NCI-H524 treated with DMSO at 0.1 percent for 48 hours (cell line): ENCODE measurements at regions not wholly inside any gene's neighbourhood (a gene's known extent, or its start where the extent isn't known, plus 50 kb on each side); places are given as distances from the start of the nearest gene placed in this dataset.
A peak's percentile ranks its signal among the peaks of the same experiment; 100 is the strongest.

ENCODE experiments used
- DNase-seq: peaks from one replicate; lab custom pipeline; 2025; lab: John Stamatoyannopoulos, UW

DNA sequence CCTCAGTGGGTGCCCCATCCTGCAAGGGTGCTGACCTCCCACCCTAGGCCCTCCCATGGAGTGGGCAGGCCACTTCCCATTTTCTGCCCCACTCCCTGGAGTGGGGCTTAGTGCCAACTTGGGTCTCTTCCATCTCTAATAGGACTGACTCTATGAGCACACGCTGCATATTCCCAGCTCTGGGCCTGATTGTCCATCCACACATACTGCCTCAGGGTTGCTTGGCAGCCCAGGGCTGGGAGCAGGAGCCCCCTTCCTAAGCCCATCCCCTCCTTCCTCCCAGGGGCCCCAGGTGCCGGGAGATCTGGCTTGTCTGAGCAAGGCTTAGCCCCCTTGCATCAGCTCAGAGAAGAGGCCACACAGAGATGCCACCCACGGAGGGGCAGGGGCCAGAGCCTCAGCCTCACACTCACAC, 55.1 kb downstream of the PJA1 start:
- no peak for DNase-seq

DNA sequence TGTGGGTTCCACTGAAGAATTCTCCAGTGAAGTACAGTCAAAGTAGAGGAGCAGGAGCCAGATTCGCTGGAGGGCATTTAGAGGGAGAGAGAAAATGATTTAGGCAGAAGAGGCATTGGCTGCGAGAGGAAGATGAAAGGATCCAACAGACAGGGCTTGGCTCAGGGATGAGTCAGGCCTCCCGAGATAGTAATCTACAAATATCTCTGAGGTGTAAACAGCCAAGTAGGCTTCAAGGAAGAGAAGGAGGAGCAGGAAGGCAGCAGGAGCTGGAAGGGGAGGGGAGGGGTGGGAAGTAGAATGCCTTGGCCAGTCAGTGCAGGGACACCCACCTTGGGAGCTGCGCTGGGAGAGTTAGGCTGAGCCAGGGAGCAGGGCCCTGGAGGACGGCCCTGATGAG, 55.5 kb downstream of the PJA1 start:
- DNase-seq: no peak

DNA sequence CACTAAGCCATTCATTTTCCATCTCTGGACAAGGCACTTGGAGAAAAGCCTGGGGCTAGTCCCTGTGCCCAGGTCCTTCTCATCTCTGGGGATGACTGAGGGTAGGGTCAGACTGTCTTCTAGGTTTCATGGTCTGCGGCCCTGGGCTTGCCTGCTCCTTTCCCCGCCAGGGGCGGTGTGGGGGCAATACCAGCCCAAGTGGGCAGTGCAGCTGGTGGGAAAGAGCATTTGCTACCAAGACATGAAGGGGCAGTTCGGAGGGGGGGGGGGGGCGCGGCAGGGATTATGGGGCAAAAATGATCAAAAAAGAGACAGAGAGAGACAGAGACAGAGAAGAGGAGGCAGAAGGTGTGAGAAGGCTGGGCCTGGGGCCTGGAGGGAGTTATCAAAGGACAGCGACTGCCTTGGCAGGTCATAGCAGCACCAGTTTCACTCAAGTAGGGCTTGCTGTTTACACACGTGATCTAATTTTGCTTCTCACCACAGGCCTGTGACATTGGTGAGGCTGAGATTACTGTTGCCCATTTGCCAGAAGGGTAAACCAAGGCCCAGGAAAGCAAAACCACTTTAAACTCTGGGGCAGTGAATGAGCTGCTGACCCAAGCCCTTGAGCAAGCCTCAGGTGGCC, 56.1 kb downstream of the PJA1 start:
- no peak for DNase-seq

DNA sequence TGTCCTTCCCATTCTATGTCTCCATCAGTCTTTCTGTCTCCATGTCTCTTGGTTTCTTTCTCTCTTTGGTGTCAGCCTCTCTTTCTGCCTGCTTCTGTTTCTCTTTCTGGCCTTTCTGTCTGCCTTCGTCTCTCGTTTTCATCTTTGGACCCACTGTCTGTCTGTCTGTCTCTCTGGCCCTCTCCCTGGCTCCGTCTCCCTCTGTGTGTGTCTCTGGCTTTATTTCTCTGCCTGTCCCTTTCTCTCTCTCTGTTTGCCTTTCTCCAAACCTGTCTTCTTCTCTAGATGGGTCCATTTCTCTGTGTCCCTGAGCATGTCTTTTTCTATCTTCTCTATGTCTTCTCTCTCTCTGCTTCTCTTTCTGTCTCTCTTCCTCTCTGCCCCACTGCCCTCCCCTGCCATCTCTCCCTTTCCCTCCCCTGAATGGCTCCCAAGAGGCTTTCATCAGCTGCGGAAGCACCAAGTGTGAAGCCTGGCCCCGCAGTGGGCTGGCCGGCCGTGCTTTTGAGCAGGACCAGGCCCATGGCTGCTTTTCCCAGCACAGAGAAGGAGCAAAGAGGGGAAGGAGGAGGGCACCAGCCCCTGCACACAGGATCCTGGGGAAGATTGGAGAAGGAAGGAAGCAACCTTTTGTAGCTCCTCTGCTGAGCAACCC, 57.4 kb downstream of the PJA1 start:
- no peak for DNase-seq

DNA sequence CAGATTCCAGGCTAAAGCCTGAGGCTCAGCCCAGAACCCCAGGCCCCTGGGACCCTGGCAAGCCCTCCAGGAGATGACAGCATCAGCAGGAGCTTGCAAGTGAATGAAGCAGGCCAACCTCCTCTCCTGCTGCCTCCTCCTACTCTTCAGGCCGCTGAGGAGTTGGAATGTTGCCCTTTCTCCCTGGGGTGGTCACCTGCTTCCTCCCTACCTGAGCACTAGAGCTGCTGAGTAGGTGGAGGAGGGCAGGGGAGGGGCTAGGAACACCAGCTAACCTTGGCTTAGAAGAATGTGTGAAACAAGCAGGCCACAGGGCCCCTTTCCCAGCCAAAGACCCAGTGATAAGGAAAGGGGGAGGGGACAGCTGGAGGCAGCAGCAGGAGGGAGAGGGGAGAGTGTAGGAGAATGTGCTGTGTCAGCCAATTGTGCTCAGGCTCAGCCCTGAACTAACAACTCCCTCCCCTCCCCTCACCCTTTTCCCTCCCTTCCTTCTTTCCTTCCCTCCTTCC, 58.0 kb downstream of the PJA1 start:
- DNase-seq: no peak

DNA sequence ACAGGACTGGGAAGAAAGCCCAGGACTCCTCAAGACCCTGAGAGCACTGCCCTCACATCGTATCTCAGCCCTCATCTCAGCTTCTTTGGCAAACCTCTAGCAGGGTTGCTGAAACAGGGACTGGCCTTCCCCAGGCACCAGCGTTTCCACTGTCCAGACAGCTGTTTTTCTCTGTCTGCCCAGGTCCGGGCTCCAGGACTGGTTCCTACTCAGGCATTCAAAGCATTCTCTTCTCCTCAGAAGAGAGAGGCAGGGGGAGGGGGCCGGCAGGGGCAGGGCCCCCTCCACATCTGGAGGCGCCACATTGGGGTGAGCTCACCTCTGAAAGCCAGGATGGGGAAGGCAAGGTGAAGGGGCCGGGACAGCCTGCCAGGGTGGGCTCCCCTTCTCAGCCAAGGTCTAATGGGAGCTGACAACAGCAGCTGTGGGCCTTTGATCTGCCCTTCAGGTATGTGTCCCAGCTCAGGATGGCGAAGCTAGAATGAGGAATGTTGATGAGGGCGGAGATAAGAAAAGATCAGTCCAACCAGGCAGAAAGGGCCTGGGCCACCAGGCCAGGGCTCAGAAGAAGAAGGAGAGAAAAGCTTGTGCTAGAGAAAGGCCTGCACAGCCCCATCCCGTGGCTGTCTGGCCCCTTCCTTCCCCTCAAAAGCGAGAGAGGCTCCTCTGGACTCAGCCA, 60.4 kb downstream of the PJA1 start:
- DNase-seq: no peak

DNA sequence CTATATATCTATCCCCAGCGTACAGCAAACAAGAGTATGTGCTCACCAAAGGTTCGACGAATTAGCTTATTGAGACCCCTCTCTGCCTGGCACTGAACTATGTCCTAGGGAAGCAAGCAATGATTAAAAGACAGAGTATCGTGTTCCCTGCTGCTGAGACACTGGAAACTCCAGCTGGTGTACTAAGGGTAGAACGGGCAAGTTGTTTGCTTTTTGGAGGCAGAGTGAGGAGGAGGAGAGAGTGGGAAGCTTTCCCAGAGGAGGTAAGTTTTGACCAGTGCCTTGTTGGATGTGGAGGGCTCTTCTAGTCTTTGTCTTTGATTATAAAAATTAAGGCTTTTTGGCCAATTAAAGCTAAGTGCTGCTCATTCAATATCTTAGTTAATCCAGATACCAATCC, 61.7 kb downstream of the PJA1 start:
- DNase-seq: no peak

DNA sequence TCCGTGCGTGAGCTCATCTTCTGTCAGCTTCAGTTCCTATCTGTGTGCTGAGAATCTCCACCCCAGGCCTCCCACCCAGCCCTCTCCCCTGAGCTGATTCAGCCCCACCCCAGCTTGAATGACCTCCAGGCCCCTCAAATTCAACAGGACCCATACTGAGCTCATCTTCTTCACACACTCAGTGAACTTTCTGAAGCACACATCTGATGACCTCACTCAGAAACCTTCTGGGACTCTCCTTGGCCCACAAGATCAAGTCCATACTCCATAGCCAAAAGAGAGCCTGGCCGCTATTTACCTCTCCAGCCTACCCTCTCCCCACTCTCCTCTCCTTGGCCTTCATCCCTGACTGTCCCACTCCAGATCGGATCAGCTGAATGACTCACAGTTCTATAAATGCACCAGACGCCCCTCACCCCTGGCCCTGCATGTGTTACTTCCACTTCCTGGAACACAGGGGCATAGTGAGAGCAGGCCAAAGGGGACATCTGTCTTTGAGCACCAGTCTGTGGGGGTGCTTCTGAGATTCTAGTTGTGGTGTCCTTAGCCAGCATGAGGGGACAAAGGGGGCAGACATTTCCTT, 62.5 kb downstream of the PJA1 start:
- no peak for DNase-seq

DNA sequence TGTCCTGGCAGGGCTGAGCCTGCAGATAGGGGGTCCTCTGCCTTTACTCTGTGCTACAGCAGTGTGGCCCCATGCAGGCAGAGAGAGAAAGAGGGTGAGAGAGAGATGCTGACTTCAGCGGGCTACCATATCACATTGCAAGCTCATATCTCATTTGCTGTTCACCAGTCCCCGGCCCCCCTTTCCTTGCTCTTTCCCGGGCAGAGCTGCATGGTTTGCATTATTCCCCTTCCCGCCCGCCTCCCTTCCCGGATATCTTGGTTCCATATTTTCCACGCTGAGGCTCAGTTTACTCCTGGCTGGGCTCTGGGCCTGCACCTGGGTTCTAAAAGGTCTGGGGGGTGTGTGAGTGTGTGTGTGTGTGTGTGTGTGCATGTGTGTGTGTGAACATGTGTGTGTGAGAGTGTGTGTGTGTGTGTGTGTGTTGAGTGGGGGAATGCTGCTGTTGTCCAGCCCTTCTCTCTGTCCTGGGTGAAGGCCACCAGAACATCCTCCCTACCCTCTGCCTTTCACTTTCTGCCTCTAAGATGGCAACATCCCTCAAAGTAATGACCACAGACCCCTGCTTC, 63.5 kb downstream of the PJA1 start:
- no peak for DNase-seq

DNA sequence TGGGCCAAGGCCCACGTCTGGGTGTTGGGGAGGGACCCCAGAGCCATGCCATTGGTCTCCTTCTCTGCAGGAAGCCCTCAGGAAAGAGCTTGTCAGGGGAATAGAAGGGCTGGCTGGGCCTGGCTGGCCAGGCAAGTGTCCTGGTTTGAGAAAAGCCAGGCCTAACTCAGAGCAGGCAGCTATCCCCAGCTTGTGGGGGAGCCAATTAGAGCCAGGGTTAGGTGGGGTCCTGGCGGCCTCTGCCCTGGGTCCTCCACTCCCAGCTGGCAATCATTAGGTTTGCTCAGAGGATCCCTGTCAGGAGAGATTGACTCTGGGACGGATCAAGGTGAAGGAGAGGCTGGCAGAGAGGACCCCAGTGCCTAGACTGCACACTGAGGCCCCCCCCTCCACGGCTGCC, 64.8 kb downstream of the PJA1 start:
- DNase-seq: no peak

DNA sequence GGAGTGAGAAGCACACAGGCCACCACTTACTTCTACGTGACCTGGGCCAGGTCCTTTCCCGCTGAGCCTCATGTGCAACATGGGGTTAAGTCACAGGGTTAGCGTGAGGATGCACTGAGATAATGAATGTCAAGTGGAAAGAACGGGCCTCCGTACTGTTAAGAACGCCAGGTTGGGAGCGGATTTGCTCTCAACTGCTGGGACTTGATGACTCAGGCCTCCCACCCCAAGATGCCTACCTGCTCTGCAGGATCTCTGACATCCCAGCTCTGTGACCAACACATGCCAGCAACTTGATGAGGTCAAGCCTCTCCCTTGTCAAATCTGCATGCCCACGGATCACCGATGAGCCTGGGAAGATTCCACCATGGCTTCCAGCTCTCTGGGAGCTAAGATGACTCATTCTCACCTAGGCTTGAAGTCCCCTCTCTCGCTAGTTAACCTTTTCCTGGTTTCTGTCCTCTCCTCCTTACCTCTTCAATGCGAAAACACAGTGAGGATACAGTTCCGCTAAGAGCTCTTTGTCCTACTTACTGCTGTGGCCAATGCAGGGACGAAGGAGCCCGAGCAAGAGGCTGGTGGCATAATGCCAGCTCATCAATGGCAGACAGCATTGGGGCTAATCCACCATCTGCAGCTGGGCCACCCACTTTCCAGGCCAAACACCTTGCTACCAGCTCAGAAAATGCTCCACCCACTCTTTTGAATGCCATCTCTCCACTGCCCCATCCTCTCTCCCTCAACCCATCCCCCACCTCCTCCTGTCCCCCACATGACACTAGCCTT, 67.6 kb downstream of the PJA1 start:
- peak; percentile 47 for DNase-seq

DNA sequence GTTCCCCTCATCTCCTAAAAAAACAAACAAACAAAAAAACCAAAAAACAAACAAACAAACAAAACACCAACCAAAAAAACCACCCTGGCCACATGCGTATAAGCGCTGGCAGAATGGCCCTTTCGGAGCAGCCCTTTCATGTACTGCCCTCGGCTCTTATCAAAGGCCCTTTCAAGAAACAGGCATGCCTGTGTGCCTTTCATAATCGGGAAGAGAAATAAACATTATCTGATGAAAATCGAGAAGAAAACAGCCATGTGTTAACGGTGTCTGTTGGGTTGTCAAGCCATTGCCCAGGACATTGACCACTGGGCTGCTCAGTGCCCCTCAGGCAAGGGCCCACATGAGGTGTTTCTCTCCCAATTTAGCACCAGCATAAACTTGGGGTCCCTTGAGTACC, 68.3 kb downstream of the PJA1 start:
- no peak for DNase-seq

DNA sequence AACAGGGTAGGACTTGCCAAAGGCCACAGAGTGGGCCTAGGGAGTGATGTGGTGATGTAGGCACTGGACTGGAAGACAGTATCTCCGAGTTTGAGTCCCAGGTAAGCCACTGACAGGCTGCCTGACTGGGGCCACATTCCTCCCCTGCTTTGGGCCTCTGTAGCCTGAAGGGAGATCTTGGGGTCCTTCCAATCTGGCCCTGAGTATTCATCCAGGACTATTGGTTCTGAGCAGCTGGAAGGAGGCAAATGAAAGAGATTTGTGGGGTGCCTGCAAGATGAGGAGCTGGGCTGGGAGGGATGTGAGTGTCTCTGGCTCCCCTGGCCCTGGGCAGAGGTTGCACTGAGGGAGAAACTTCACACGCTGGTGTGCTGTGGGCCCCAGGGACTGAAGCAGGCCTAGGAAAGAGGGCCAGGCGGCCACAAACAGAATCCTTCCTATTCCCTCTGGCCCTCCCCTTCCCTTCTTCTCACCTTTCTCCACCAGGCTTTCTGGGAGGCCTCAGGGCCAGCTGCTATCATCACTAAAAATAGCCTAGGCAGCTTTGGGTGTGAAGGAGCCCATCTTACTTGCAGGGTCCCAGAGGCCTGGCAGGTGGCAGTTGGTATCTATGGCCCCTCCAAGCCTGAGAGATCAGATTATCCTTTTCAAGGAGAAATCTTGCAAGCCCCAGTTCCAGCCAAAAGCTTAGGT, 70.1 kb downstream of the PJA1 start:
- peak; percentile 80 for DNase-seq

DNA sequence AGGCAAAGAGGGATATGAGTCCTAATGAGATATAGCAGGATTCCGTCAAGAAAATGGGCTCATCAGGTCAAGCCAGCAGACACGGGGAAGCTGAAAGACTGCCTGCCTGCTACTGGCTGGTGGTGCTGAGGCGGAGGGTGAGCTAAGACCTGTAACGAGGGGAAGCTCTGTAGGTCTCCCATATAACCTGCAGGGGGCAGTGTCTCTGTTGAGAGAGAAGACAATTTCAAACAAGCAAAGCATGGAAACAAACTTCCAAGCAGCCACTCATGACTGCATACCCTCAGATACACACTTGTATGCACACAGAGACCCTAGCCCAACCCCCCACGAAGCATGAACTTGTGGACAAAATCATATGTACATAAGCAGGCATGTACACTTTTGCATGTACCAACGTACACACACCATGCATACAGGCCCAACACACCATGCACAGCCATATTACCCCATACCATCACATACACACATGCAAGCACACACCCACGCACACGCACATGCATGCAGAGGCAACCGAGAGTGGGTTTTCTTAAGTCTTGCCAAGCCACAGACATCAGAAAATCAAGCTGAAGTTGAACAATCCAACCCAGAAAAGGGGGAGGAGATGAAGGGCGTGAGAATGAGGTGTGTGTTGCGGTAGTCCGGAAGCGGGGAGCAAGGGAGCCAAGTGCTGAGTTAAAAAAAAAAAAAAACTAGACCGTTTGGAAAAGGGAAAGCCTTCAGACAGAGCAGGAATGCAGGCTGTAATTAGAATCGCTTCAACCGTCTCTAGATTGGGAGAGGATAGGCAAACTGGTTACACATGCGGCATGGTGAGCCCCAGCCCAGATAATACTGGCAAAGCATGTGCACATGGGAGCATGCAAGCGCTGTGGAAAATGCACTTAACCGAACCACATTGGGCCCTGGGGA, 71.0 kb downstream of the PJA1 start:
- no peak for DNase-seq

DNA sequence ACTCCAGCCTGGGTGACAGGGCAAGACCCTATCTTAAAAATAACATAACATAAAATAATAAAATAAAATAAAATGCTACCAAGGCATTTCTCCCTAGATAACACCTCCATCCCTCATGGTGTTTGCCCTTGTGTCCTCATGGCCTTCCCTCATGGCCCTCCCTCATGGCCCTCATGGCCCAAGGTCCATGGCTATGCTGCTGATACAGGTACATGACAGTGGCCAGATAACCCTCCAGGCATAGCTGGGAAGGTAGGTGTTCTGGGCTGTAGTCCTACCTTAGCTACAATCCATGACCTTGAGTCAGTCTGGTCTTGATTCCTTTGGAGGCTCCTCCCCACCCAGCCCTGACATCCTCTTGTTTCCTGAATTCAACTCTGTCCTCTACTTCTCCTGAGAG, 75.2 kb downstream of the PJA1 start:
- DNase-seq: no peak

DNA sequence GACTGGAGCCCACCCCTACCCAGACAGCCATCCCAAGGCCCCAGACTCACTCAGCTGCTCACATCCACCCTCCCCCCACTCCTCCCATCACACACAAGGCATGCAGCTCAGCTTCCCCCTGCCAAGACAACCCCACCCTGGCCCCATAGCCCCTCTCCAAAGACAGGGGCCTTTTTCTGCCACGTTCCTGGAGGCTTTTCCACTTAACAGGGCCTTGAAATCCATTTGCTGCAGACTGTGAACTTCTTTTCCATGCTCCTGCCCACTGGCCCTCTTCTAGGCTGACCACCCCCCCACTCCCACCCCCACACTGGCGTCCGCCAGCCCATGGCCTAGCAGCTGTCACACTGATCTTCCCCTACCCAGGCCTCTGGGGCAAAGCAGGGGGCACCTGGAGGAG, 76.0 kb downstream of the PJA1 start:
- DNase-seq: no peak

DNA sequence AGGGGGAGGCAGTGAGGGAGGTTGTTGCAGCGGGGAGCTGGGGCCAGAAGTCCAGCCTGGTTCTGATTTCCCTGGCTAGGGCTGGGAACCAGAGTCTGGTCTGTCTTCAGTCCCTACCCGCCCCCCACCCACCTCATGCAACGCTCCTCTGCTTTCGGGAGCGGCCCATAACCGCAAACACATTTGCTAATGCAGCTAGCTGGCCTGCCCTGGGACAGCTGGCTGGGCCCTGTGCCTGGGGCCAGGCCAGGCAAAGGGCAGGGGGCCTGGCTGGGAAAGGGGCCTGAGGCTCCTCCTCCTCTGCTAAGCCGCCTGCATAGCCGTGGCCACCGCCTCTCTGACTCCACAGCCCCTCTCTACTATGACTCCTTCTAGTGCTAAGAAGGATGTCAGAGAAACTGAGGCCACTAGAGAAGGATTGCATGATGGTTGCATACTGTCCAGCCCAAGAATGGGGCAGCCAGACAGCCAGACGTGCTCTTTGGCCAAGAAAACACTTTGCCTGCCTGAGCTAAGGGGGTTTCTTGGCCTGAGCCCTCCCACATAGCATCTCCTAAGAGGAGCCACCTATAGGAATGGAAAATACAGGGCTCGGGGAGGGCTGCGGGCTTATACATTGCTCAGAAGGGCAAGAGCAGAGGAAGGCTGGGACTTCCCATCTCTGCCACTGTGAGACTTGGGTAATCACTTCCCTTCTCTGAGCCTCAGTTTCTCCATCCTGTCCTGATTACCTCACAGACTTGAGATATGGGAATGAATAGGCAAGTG, 76.9 kb downstream of the PJA1 start:
- DNase-seq: no peak

DNA sequence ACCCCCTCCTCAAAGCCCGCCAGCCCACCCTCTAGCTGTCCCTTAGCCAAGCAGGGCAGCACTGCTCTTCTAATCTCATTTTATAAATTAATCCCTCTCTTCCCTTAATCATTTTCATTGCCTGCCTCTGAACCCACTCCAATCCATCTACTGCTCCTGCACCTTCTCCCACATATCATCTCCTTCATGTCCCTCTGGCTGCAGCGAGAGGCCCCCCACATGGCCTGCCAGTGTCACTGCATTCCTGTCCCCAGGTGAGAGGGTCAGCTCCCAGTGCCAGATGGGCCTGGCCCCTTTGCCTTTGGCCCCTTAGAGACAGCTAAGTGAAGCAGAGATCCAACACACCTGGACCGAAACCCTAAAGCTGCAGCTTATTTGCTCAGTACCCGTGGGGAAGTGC, 79.4 kb downstream of the PJA1 start:
- no peak for DNase-seq

DNA sequence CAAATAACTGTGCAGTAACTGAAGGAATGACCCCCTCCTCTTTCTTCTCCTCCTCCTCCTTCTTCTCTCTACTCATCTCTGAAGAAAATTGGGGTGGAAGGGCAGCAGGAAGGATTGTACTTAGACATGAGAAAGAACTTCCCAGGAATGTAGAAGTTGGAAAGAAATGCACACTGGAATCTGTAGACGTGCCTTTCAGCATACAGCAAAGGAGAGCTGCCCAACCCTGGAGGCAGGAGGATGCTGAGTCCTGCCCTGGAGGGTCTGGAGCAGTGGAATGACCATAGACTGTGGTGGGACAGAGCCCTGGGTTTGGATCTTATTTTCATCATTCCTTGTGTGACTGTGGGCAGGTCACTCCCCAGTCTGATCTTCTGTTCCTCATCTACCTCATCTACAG, 80.1 kb downstream of the PJA1 start:
- DNase-seq: no peak
